ENCODE measurements at regions not wholly inside any gene's neighbourhood (a gene's known extent, or its start where the extent isn't known, plus 50 kb on each side); places are given as distances from the start of the nearest gene placed in this dataset.

- TF ChIP-seq TAF1 (IDR thresholded peaks at IDR 0.05; ENCODE audit: borderline replicate concordance, insufficient read depth, low read length) (no peak), POLR2AphosphoS5 (IDR thresholded peaks at IDR 0.05; ENCODE audit: low read depth, low read length) (no peak), SIN3A (IDR thresholded peaks at IDR 0.05; ENCODE audit: borderline replicate concordance, insufficient read depth, low read length) (no peak)
Measured at GRCh38 chr10:77718957-77719356, 81.3 kb upstream of the KCNMA1 start.
